Left cardiac atrium (tissue), 4 donors: ENCODE measurements at regions not wholly inside any gene's neighbourhood (a gene's known extent, or its start where the extent isn't known, plus 50 kb on each side); places are given as distances from the start of the nearest gene placed in this dataset.

ENCODE experiments used
- ATAC-seq, 2 donors: fragments of 200-7000 bp; cut with Tn5 transposase; one replicate each; pipeline ENCODE4 v1.9.1; 2020; ENCODE audit warnings: mild to moderate bottlenecking in 2 of 2, moderate library complexity in 2 of 2
- DNase-seq: peaks from one replicate; pipeline ENCODE4 v3.0.0-alpha.2; 2020
- intact Hi-C, 2 donors: fragments of 100-400 bp; cut with DNase I; formaldehyde crosslinking; loops; one replicate each; pipeline versions ENCODE4 v1.14.1 to v1.15.1; 2022 to 2023
- donor health status: DM: no; HTN: yes; CAD: no.
- donor health status: DM: no; HTN: yes; CAD: no; lungs with severe emphysema.
- donor health status: DM: yes; HTN: yes; CAD: no.
- donor health status: Dilated cardiomyopathy.

- intact Hi-C loops = no loop called here
- no peak for DNase-seq
- no peak for ATAC-seq
Measured at GRCh38 chr9:108664309-108665255, 191.2 kb downstream of the ACTL7B start.

- no peak for DNase-seq
- no peak for ATAC-seq
- intact Hi-C loops = no loop called here
Measured at GRCh38 chr9:108663422-108663821, 192.4 kb downstream of the ACTL7B start.

GRCh38 chr9:108662956-108663355, 192.8 kb downstream of the ACTL7B start:
- intact Hi-C loops = no loop called here
- DNase-seq = no peak
- no peak for ATAC-seq

DNA sequence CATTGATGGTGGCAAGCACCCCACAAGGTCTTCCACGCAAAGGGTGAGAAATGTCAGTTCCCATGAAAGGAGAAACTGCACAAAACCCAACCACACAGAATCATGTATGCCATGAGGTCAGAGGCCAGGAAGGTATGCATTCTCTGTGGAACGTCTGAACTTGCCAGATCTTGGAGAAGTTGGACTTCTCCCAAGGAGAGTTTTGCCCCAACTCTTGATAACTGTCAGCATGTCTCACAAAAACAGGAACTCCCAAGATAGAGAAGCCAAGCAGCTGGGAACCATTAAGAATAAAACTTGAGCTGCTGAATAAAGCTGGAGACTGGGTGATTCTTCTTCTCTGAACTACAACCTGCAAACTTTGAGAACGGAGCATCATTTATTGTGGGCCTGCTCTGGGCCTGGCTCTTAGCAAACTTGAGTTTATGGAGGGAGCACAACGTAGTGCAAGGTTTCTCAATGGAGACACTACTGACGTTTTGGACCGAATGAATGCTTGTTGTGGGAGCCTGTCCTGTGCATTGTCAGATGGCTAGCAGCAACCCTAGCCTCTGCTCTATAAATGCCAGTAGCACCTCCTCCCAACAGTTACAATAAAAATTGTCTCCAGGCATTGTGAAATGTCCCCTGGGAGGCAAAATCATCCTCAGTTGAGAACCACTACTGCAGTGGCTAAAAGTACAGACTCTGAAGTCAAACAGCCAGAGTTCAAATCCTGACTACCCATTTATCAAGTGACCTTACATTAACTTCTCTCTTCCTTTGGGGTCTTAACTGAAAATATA, 193.5 kb downstream of the ACTL7B start:
- intact Hi-C loops = no loop called here
- DNase-seq = no peak

GRCh38 chr9:108656566-108656965, 199.2 kb downstream of the ACTL7B start:
- DNase-seq (no peak), ATAC-seq (no peak)
- intact Hi-C loops = no loop called here

More for the DNA sequence above, 193.5 kb downstream of the ACTL7B start:
- ATAC-seq = no peak

GRCh38 chr9:108655818-108656217, 200.0 kb downstream of the ACTL7B start:
- DNase-seq (no peak), ATAC-seq (no peak)
- intact Hi-C loops = no loop called here

- intact Hi-C loops = no loop called here
Measured at GRCh38 chr9:108654566-108654965, 201.2 kb downstream of the ACTL7B start.

DNA sequence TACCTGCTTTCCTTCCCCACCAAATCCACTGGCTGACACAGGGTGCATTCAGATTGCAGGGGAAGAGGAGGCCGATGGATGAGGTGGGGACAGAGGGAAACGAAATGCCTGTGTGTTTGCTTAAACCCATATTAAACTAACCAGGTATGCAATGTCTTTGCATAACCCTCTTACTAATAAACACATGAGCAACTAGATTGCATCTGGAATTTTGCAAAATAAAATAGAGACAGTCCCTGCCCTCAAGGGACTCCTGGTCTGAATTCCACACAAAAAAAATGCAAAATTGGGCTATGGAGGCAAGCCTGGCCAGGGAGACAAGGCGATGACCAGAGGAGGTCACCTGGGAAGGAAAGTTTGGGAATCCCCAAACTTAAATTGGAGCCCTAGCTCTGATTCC, 202.9 kb downstream of the ACTL7B start:
- ATAC-seq (no peak), DNase-seq (no peak)
- intact Hi-C loops = no loop called here

More at GRCh38 chr9:108654566-108654965, 201.2 kb downstream of the ACTL7B start:
- DNase-seq (no peak), ATAC-seq (no peak)

- ATAC-seq (no peak), DNase-seq (no peak)
- intact Hi-C loops = no loop called here
Measured at GRCh38 chr9:108650826-108651225, 205.0 kb downstream of the ACTL7B start.

GRCh38 chr9:108645520-108645919, 210.3 kb downstream of the ACTL7B start:
- ATAC-seq (no peak), DNase-seq (no peak)
- intact Hi-C loops = no loop called here

DNA sequence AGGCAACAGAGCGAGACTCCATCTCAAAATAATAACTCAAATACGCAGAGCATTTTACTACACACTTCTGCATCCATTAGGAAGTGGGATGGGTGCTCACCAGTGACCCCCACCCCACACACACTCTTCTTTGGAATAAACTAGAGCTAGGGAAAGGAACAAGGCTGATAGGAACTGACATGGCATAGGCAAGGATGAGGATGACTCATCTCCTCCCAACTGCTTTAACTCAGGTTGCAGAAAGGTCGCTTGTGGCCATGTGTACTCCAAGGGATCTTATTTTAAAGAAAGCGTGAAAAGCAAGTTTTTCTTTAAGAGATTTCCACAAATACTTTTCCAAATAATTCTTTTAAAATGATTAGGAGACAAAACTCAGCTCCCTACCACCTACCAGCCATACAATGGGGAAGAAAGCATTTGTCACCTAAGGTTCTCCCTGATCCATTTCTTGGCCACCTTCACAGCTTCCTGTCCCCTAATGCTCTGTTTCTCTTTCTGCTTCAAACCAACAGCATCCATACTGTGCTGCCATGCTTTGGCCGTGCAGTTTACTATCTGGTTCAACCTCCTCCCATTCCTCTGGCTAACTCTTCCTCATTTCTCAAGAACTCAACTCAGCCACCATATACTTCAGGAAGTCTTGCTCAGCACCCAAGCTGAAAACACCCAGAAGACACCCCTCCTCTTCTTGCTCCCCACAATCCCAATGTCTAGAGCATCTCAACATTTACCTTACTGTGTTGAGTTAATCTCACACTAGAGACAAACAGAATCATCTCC, 211.9 kb downstream of the ACTL7B start:
- ATAC-seq (no peak), DNase-seq (no peak)
- intact Hi-C loops = no loop called here

GRCh38 chr9:108642871-108643270, 212.9 kb downstream of the ACTL7B start:
- ATAC-seq (no peak), DNase-seq (no peak)
- intact Hi-C loops = no loop called here

- DNase-seq (no peak), ATAC-seq (no peak)
- intact Hi-C loops = no loop called here
Measured at GRCh38 chr9:108640230-108640629, 215.6 kb downstream of the ACTL7B start.

DNA sequence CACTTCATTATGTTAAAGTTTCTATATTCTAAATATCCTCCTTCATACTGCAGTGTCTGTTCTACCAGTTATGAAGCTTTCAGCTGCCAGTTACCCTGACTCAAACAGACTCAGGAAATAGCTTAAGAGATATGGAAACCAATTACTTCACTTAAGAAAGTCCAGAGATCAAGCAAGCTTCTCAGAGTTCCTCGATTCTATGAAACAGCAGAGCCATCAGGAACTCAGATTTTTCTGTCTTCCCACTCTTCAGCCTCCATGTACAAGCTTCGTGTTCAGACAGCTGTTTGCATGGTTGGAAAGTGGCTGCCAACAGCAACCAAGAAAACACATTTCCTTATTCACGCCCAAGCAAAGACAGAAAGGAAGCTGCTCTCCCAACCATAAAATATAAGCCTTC, 216.1 kb downstream of the ACTL7B start:
- ATAC-seq = no peak
- intact Hi-C loops = no loop called here
- no peak for DNase-seq

DNA sequence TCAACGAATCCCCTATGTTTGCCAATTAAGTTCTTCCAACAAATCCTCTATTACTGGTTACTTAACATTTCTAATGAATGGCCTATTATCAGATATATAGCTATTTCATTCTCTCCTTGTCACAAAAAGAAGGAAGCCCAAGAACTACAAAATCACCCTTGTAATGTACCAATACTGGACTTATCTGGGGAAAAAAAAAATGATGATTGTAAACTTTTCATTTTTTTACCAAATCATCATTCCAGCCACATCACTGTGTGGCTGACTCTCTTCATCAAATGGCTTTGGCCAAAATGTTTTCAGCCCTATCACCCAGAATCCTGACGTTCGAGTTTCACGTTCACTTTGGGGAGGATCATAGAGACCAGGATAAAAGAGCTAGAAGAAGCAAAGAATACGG, 216.7 kb downstream of the ACTL7B start:
- intact Hi-C loops = no loop called here
- ATAC-seq (no peak), DNase-seq (no peak)

DNA sequence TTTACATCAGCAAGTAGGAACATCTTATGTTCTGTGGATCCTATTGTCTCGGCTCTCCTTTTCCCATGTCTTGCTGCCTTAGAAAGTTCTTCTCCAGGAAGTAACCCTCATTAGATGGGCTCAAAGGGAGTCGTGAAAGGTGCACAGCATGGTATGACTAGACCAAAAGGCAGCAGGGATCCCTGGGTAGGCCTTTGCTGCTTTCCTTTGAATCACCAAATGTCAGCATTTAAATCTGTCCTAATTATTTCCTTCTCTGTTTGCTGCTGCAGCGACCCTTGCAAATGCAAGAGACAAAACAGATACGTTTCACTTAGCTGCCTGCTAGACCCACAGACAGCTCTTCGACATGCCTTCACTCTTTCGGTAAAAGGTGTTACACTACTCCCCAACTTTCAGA, 218.4 kb downstream of the ACTL7B start:
- intact Hi-C loops = no loop called here
- ATAC-seq (no peak), DNase-seq (no peak)

- intact Hi-C loops = no loop called here
- no peak for DNase-seq
- ATAC-seq = no peak
Measured at GRCh38 chr9:108636013-108636412, 219.8 kb downstream of the ACTL7B start.

DNA sequence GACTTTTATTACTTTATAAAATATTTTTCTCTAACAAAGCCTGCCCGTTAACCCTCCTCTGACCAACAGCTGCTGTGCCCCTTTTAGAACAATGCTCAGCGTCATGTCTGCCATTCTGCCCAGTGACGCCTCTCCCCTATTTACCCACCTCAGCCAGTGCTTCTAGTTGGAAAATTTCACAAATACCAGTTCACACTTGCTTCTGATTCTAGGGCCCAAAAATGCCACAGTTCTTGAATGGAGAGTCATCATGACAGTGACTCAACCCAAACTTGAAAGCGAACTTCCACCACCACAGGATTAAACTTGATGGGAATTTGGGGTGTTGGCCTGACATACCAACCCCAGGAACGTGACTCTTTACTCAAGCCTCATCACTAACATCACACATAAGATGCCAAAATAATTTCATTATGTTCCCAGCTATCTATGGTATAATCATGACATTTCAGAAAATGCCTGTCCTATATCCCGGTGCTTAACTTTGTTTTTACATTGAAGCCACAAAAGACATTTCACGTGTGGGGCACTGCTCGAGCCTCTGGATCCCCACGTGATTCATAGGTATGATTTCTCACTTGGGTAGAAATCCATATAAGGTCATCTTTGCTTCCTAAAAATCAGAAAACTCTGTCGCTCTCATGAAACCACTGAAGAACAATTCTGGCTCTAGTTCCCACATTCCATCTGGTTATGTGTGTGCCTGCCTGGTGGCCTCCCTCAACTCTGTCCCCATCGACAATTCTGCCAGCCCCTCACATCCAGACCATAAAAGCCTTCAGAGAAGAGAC, 220.9 kb downstream of the ACTL7B start:
- intact Hi-C loops = no loop called here
- ATAC-seq (no peak), DNase-seq (no peak)

DNA sequence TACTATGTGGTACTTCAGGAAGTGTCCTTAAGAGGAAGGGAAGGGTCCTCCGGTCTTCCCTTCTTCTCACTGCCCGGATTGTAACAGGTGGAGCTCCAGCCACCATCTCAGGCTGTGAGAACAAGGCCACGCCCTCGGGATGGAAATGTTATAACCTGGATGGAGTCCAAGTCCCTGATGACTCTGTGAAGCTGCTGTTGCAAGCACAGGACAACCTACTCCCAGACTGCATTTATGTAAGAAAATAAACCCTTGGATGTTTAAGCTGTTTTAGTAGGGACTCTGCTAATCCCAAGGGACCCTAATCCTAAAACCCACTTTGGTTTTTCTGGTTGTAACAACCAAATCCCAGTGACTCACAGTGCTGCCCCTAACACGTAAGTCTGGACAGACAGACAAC, 221.6 kb downstream of the ACTL7B start:
- intact Hi-C loops = no loop called here
- ATAC-seq (no peak), DNase-seq (peak; percentile 27)
